ENCODE measurements at regions not wholly inside any gene's neighbourhood (a gene's known extent, or its start where the extent isn't known, plus 50 kb on each side); places are given as distances from the start of the nearest gene placed in this dataset.

DNA sequence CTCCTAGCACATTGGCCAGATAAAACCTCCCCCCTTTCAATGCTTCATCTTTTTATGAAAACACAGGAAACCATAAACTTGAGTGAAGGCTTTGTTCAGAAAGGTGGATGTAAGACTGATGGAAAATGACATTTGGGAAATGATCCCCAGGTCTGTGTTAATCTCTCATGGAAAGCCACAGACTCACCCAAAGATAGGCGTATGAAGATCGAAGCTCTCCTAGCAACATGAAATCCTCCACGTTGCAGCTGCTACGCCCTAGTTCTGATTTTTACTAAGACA lies 63.4 kb upstream of the PTGR2 start:
- TF ChIP-seq CTCF (IDR thresholded peaks at IDR 0.05; ENCODE audit: borderline replicate concordance, extremely low read depth, low read length, poor library complexity, severe bottlenecking) (no peak), EZH2 (IDR thresholded peaks at IDR 0.05; ENCODE audit: borderline replicate concordance, low read depth, low read length, severe bottlenecking) (no peak)
- peaks cover 43% of the 10 kb centered on the region for H3K79me2 ChIP-seq (ENCODE audit: insufficient read depth, low read length)
- no peaks in the 10 kb centered on the region for H3K9me3 ChIP-seq (ENCODE audit: insufficient read depth, low read length, severe bottlenecking)
- DNase-seq (no peak), ATAC-seq (ENCODE audit: insufficient read depth, low read depth) (no peak)
- peaks cover 14% of the 10 kb centered on the region; the same call in 1 of the 2 replicates for H4K20me1 ChIP-seq (ENCODE audit: insufficient read depth, low read length)
- H3K36me3 ChIP-seq (ENCODE audit: insufficient read depth, low read length) = no peaks in the 10 kb centered on the region
- peak overlapping the region; percentile 95 for H2AFZ ChIP-seq (ENCODE audit: low read depth, low read length)
- H3K4me3 ChIP-seq (ENCODE audit: low read depth in 1 of 2, low read length in 2 of 2) = peak overlapping the region in 1 of 2 experiments; percentile 85; a peak in 2 of 4 replicates
- H3K4me1 ChIP-seq (ENCODE audit: insufficient read depth, low read length) = peaks cover 39% of the 10 kb centered on the region
- no peaks in the 10 kb centered on the region for H3K27me3 ChIP-seq (ENCODE audit: insufficient read depth, low read length, poor library complexity)
- H3K27ac ChIP-seq (ENCODE audit: low read length) = peak overlapping the region; percentile 91
- H3K4me2 ChIP-seq (ENCODE audit: insufficient read depth, low read length) = peak overlapping the region; percentile 89
- peak overlapping the region; percentile 94 for H3K9ac ChIP-seq (ENCODE audit: low read depth, low read length)

- Histone ChIP-seq H3K79me2 (ENCODE audit: insufficient read depth, low read length) (peaks cover 49% of the 10 kb centered on the region), H3K4me2 (ENCODE audit: insufficient read depth, low read length) (peak overlapping the region; percentile 89), H4K20me1 (ENCODE audit: insufficient read depth, low read length) (peaks cover 18% of the 10 kb centered on the region; the same call in 1 of the 2 replicates), H3K36me3 (ENCODE audit: insufficient read depth, low read length) (no peaks in the 10 kb centered on the region), H3K9me3 (ENCODE audit: insufficient read depth, low read length, severe bottlenecking) (no peaks in the 10 kb centered on the region), H3K27ac (ENCODE audit: low read length) (peak overlapping the region; percentile 91), H3K4me3 (ENCODE audit: low read depth in 1 of 2, low read length in 2 of 2) (peak overlapping the region; percentile 47 to 85), H3K9ac (ENCODE audit: low read depth, low read length) (peak overlapping the region; percentile 94), H2AFZ (ENCODE audit: low read depth, low read length) (peak overlapping the region; percentile 95), H3K4me1 (ENCODE audit: insufficient read depth, low read length) (peaks cover 40% of the 10 kb centered on the region), H3K27me3 (ENCODE audit: insufficient read depth, low read length, poor library complexity) (no peaks in the 10 kb centered on the region)
- TF ChIP-seq EZH2 (IDR thresholded peaks at IDR 0.05; ENCODE audit: borderline replicate concordance, low read depth, low read length, severe bottlenecking) (no peak), CTCF (IDR thresholded peaks at IDR 0.05; ENCODE audit: borderline replicate concordance, extremely low read depth, low read length, poor library complexity, severe bottlenecking) (no peak)
- DNase-seq (peak; percentile 37), ATAC-seq (ENCODE audit: insufficient read depth, low read depth) (peak; percentile 17; the same call in 2 of the 3 replicates)
These were observed 63.9 kb upstream of the PTGR2 start for GRCh38 chr14:73787486-73788316.

GRCh38 chr14:73786636-73787485 lies 64.8 kb upstream of the PTGR2 start:
- Histone ChIP-seq H3K4me1 (ENCODE audit: insufficient read depth, low read length) (peaks cover 40% of the 10 kb centered on the region), H3K36me3 (ENCODE audit: insufficient read depth, low read length) (no peaks in the 10 kb centered on the region), H4K20me1 (ENCODE audit: insufficient read depth, low read length) (peaks cover 22% of the 10 kb centered on the region; the same call in 1 of the 2 replicates), H3K9me3 (ENCODE audit: insufficient read depth, low read length, severe bottlenecking) (no peaks in the 10 kb centered on the region), H2AFZ (ENCODE audit: low read depth, low read length) (peak overlapping the region; percentile 95), H3K4me3 (ENCODE audit: low read depth in 1 of 2, low read length in 2 of 2) (peak overlapping the region; percentile 77 to 85), H3K27me3 (ENCODE audit: insufficient read depth, low read length, poor library complexity) (no peaks in the 10 kb centered on the region), H3K4me2 (ENCODE audit: insufficient read depth, low read length) (peak overlapping the region; percentile 89), H3K27ac (ENCODE audit: low read length) (peak overlapping the region; percentile 91), H3K79me2 (ENCODE audit: insufficient read depth, low read length) (peaks cover 57% of the 10 kb centered on the region), H3K9ac (ENCODE audit: low read depth, low read length) (peak overlapping the region; percentile 94)
- no peak for TF ChIP-seq CTCF (IDR thresholded peaks at IDR 0.05; ENCODE audit: borderline replicate concordance, extremely low read depth, low read length, poor library complexity, severe bottlenecking)
- TF ChIP-seq EZH2 (IDR thresholded peaks at IDR 0.05; ENCODE audit: borderline replicate concordance, low read depth, low read length, severe bottlenecking) = no peak
- DNase-seq = peak; percentile 64
- ATAC-seq (ENCODE audit: insufficient read depth, low read depth) = peak; percentile 67
